IPS-18c (cell line): ENCODE measurements at regions not wholly inside any gene's neighbourhood (a gene's known extent, or its start where the extent isn't known, plus 50 kb on each side); places are given as distances from the start of the nearest gene placed in this dataset.
"Not testable (repeated sequence)": the region's sequence is repeated elsewhere in the genome, so short reads cannot be mapped to it uniquely, and the experiment has no call there.

Source experiments
- H3K4me3 ChIP-seq: 2 replicates; pipeline ENCODE4 v1.7.0; 2013; ENCODE audit warnings: low read depth, mild to moderate bottlenecking, low read length, moderate library complexity; ENCODE audit not compliant: insufficient read depth
- H3K9me3 ChIP-seq: one replicate; pipeline ENCODE4 v1.6.1; 2013; ENCODE audit warnings: mild to moderate bottlenecking, low read length, moderate library complexity; ENCODE audit not compliant: control insufficient read depth, insufficient read depth

DNA sequence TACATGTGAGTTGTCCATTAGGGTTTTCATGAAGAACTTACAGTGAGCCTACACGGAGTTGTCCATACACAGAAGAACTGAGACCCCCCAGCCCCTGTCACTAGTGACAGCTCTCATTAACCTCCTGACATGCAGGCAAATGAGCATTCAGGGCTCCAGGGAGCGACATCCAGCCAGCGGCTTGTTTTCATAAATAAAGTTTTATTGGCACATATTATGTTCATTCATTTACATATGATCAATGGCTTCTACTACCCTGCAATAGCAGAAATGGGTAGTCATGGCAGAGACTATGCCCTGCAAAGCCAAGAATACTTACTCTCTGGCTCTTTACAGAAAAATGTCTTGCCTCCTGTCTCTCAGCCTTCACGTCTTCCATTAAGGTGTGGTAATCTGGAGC lies 553.5 kb downstream of the EDEM1 start:
- Histone ChIP-seq H3K9me3 (no peaks in the 10 kb centered on the region), H3K4me3 (no peak overlapping the region)

- H3K4me3 ChIP-seq, result no peak overlapping the region
- no peaks in the 10 kb centered on the region for H3K9me3 ChIP-seq
These were observed 562.6 kb downstream of the EDEM1 start for GRCh38 chr3:5750091-5750490.

GRCh38 chr3:5750874-5751640 lies 563.5 kb downstream of the EDEM1 start:
- no peak overlapping the region for H3K4me3 ChIP-seq
- no peaks in the 10 kb centered on the region for H3K9me3 ChIP-seq

GRCh38 chr3:5754602-5755001 lies 567.1 kb downstream of the EDEM1 start:
- no peaks in the 10 kb centered on the region for H3K9me3 ChIP-seq
- H3K4me3 ChIP-seq, result no peak overlapping the region

- H3K9me3 ChIP-seq, result no peaks in the 10 kb centered on the region
These were observed 568.9 kb downstream of the EDEM1 start for GRCh38 chr3:5756443-5756842.

DNA sequence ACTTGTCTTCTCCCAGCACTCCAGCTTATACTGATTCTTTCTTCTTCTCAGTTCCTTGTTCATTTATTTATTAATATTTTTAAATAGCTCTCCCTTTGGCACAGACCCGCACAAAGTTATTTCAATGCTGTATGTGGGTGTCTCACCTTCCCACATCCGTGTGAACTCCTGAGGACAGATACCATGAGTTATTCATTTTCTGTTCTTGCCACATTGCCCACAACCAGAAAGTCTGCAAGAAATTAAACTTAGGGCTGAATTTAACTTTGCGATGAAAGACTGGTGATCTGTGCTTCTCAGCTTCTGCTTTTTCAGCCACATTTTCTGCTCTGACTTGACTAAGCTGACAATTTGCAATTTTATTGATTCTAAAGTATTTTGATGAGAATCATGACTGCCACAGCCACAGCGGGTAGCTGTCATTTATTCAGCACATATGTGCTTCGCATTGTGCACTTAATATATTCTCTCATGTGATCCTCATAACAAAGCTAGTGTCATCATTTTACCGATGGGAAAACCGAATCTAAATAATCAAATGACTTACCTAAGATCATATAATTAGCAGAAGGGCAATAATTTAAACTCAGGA lies 569.8 kb downstream of the EDEM1 start:
- no peaks in the 10 kb centered on the region for H3K9me3 ChIP-seq
- H3K4me3 ChIP-seq, result no peak overlapping the region

More at GRCh38 chr3:5756443-5756842, 568.9 kb downstream of the EDEM1 start:
- no peak overlapping the region for H3K4me3 ChIP-seq

GRCh38 chr3:5758699-5759098 lies 571.2 kb downstream of the EDEM1 start:
- no peaks in the 10 kb centered on the region for H3K9me3 ChIP-seq
- H3K4me3 ChIP-seq, result no peak overlapping the region

GRCh38 chr3:5762506-5762905 lies 575.0 kb downstream of the EDEM1 start:
- Histone ChIP-seq H3K4me3 (no peak overlapping the region), H3K9me3 (no peaks in the 10 kb centered on the region)

GRCh38 chr3:5766848-5767247 lies 579.3 kb downstream of the EDEM1 start:
- no peaks in the 10 kb centered on the region for H3K9me3 ChIP-seq
- H3K4me3 ChIP-seq, result no peak overlapping the region

DNA sequence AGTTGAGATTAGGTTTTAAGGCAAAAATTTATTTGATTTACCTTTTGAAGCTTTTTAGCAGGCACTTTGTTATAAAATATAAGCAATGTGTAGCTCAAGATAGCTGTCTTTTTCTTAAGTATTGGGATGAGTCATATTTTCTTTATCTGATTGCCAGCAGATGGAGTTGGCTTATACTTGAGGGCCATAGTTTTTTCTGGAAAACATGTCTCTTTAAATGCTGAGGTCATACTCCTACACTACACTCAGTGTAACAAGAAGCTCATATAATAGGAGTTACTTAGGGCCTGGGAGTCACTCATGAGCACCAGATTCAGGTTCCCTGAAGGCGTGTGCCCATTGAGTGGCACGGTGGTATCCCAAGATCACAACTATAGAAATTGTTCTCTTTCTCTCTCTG lies 579.8 kb downstream of the EDEM1 start:
- Histone ChIP-seq H3K4me3 (no peak overlapping the region), H3K9me3 (no peaks in the 10 kb centered on the region)

DNA sequence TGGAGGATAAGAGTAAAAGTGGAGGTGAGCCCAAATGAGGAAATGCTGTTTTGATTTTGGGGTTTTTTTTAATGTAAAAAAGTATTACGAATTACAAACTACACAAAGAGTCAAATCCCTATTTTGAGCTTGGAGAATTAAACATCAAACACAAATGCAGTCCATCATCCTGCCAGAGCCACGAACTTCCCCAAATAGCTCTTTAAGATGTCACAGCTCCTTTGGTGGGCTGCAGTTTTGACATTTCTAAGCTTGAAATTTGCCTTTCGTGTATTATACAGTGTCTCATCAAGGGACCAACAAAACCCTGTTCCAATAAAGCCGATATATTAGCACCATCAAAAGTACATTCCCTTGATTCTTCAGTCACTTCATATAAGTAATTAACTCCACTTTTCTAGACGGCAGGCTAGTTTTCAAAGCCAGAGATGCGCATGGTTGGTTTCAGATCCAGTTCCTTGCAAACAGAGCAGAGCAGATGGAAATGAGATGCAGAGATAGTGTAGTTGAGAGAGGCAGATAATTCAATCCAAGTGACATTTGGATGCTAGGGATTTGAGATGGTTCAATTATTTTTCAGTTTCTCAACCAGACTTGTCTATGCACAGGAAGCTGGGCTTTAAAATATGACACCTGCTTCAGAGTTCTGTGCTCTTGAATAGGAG lies 580.9 kb downstream of the EDEM1 start:
- no peaks in the 10 kb centered on the region for H3K9me3 ChIP-seq
- H3K4me3 ChIP-seq, result no peak overlapping the region

- no peak overlapping the region for H3K4me3 ChIP-seq
- no peaks in the 10 kb centered on the region for H3K9me3 ChIP-seq
These were observed 582.3 kb downstream of the EDEM1 start for GRCh38 chr3:5769825-5770224.

DNA sequence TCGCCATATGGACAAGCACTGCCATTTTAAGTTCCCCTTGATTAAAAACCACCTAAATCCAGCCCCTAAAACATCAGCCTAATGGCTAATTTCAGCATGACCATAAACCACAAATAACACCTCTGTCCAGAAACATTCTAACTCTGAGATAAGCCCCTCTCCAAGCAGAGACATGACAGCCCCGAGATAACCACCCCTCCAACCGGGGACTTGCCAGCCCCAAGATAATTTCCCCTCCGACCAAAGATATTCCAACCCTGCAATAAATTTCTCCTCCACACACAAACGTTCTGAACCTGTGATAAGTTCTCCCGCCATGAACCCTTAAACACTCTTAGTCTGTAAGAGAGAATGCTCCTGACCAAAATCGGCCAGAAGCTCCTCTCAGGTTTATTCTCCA lies 586.8 kb downstream of the EDEM1 start:
- H3K9me3 ChIP-seq, result no peaks in the 10 kb centered on the region
- no peak overlapping the region for H3K4me3 ChIP-seq

DNA sequence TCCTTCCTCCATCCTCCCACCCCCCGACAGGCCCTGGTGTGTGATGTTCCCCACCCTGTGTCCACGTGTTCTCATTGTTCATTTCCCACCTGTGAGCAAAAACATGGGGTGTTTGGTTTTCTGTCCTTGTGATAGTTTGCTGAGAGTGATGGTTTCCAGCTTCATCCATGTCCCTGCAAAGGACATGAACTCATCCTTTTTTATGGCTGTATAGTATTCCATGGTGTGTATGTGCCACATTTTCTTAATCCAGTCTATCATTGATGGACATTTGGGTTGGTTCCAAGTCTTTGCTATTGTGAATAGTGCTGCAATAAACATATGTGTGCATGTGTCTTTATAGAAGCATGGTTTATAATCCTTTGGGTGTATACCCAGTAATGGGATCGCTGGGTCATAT lies 587.6 kb downstream of the EDEM1 start:
- H3K9me3 ChIP-seq, H3K4me3 ChIP-seq: not testable (repeated sequence)

DNA sequence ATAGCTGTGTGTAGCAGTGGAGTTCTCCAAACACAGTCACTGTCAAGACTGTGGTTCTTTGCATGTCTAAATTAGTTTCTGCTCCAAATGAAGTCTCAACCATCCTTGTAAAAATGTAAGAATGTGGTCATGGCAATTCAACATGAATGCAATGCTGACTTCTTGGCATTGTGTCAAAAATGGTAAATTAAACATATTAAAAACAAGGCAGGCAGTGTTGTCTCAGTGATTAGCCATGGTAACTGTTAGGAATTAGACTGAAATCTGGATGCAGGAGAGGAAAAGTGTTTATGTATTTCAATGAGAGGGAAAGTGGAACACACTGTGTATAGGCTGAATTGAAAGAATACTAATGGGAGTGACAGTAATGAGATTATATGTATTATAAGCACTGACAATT lies 597.2 kb downstream of the EDEM1 start:
- no peaks in the 10 kb centered on the region for H3K9me3 ChIP-seq
- no peak overlapping the region for H3K4me3 ChIP-seq

- Histone ChIP-seq H3K9me3 (no peaks in the 10 kb centered on the region), H3K4me3 (no peak overlapping the region)
These were observed 600.5 kb downstream of the EDEM1 start for GRCh38 chr3:5787861-5788488.

DNA sequence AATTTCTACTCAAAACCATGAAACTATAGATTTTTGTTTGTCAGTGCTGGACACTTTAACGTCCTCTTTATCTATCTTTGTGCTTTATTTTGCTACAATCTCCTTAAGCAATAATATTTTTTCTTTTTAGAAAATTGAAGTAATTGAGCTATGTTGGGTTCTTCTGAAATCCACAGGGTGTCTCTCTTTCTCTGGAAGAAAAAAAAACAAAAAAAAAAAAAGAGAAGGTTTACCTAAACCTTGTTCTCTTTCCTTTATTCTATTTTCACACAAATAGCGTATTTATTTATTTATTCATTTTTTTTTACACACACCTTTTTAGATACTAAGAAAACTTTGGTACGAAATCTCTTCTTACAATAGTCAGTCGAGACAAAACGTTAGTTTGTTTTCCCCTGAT lies 601.0 kb downstream of the EDEM1 start:
- no peak overlapping the region for H3K4me3 ChIP-seq

DNA sequence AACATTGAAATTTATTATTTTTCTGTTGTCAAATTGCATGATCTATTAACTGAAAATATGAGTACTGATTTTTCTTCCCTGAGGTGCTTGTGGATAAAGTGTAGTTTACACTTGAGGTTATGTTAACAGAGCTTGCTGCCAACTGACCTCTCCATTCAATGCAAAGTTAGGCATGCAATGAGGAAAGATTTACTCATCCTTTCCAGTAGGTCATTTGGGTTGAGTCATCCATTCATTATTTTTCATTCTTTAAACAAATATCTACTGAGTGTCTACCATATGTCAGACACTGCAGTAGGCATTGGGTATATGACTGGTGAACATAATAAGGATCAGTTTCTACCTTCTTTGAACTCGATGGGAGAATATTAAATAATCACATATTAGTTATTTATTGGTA lies 604.1 kb downstream of the EDEM1 start:
- H3K9me3 ChIP-seq, result no peaks in the 10 kb centered on the region

More for the DNA sequence above, 601.0 kb downstream of the EDEM1 start:
- H3K9me3 ChIP-seq, result no peaks in the 10 kb centered on the region

More for the DNA sequence above, 604.1 kb downstream of the EDEM1 start:
- H3K4me3 ChIP-seq, result no peak overlapping the region
